ENCODE measurements at regions not wholly inside any gene's neighbourhood (a gene's known extent, or its start where the extent isn't known, plus 50 kb on each side); places are given as distances from the start of the nearest gene placed in this dataset.

- ATAC-seq = no peak
Observed at GRCh38 chr13:104246955-104247354, 1180.7 kb upstream of the SLC10A2 start.

GRCh38 chr13:104206450-104207044 is 1140.3 kb upstream of the SLC10A2 start:
- H3K27me3 ChIP-seq = no peaks in the 10 kb centered on the region
- H3K4me1 ChIP-seq = no peaks in the 10 kb centered on the region
- no peak overlapping the region for H3K4me3 ChIP-seq
- ATAC-seq = no peak
- H3K27ac ChIP-seq = no peak overlapping the region
- no peaks in the 10 kb centered on the region for H3K36me3 ChIP-seq
- TF ChIP-seq EP300 (IDR thresholded peaks at IDR 0.05) (no peak), CTCF (IDR thresholded peaks at IDR 0.05) (no peak), POLR2A (IDR thresholded peaks at IDR 0.05) (no peak), POLR2AphosphoS5 (IDR thresholded peaks at IDR 0.05) (no peak)
- 82 to 95% methylated on average over 6 of the region's 6 CpGs for WGBS, 2 donors (ENCODE audit: low coverage in 1 of 2)
- H3K9me3 ChIP-seq = no peaks in the 10 kb centered on the region

More at GRCh38 chr13:104246955-104247354, 1180.7 kb upstream of the SLC10A2 start:
- no peak overlapping the region for H3K27ac ChIP-seq
- no peak overlapping the region for H3K4me3 ChIP-seq
- H3K9me3 ChIP-seq = no peaks in the 10 kb centered on the region
- H3K36me3 ChIP-seq = no peaks in the 10 kb centered on the region
- no peak for TF ChIP-seq EP300 (IDR thresholded peaks at IDR 0.05)
- no peak for TF ChIP-seq CTCF (IDR thresholded peaks at IDR 0.05)
- no peak for TF ChIP-seq POLR2A (IDR thresholded peaks at IDR 0.05)
- TF ChIP-seq POLR2AphosphoS5 (IDR thresholded peaks at IDR 0.05) = no peak
- no peaks in the 10 kb centered on the region for H3K4me1 ChIP-seq
- no peaks in the 10 kb centered on the region for H3K27me3 ChIP-seq

GRCh38 chr13:104204177-104204576 is 1138.0 kb upstream of the SLC10A2 start:
- Histone ChIP-seq H3K36me3 (no peaks in the 10 kb centered on the region), H3K4me1 (no peaks in the 10 kb centered on the region), H3K4me3 (no peak overlapping the region), H3K27ac (no peak overlapping the region), H3K27me3 (no peaks in the 10 kb centered on the region), H3K9me3 (no peaks in the 10 kb centered on the region)
- no peak for ATAC-seq
- no peak for TF ChIP-seq POLR2A (IDR thresholded peaks at IDR 0.05)
- no peak for TF ChIP-seq POLR2AphosphoS5 (IDR thresholded peaks at IDR 0.05)
- TF ChIP-seq CTCF (IDR thresholded peaks at IDR 0.05) = no peak
- TF ChIP-seq EP300 (IDR thresholded peaks at IDR 0.05) = no peak
- 94% methylated on average over 2 of the region's 2 CpGs; no CpG with 5 or more reads in 1 of the 2 donors for WGBS, 2 donors (ENCODE audit: low coverage in 1 of 2)

DNA sequence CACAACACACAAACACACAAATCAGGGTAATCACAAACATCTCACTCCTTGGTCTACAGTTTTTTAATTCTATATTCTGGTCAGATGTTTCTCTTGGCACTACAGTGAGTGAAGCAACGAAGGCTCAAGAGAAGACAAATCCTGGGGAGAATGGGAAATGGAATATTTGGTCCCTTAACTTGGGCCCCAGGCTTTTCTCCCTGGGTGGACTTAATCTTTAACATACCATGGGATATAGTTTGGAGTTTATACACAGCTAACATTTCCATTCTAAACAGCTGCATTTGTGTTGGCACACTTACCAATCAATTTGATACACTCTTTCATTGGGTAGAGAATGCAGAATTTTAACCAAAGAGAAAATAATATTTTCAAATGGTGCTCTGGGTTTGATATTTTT is 1132.6 kb upstream of the SLC10A2 start:
- ATAC-seq = no peak
- no peaks in the 10 kb centered on the region for H3K9me3 ChIP-seq
- H3K27ac ChIP-seq = no peak overlapping the region
- H3K4me1 ChIP-seq = no peaks in the 10 kb centered on the region
- TF ChIP-seq POLR2A (IDR thresholded peaks at IDR 0.05) (no peak), POLR2AphosphoS5 (IDR thresholded peaks at IDR 0.05) (no peak), EP300 (IDR thresholded peaks at IDR 0.05) (no peak), CTCF (IDR thresholded peaks at IDR 0.05) (no peak)
- WGBS, 2 donors (ENCODE audit: low coverage in 1 of 2) = 64 to 80% methylated on average over 1 of the region's 1 CpG
- H3K27me3 ChIP-seq = no peaks in the 10 kb centered on the region
- no peaks in the 10 kb centered on the region for H3K36me3 ChIP-seq
- no peak overlapping the region for H3K4me3 ChIP-seq

GRCh38 chr13:104196611-104197010 is 1130.4 kb upstream of the SLC10A2 start:
- 62 to 90% methylated on average over 1 to 5 of the region's 5 CpGs for WGBS, 2 donors (ENCODE audit: low coverage in 1 of 2)
- Histone ChIP-seq H3K9me3 (no peaks in the 10 kb centered on the region), H3K27ac (no peak overlapping the region), H3K4me3 (no peak overlapping the region), H3K36me3 (no peaks in the 10 kb centered on the region), H3K27me3 (no peaks in the 10 kb centered on the region), H3K4me1 (no peaks in the 10 kb centered on the region)
- no peak for ATAC-seq
- TF ChIP-seq CTCF (IDR thresholded peaks at IDR 0.05) (no peak), POLR2AphosphoS5 (IDR thresholded peaks at IDR 0.05) (no peak), POLR2A (IDR thresholded peaks at IDR 0.05) (no peak), EP300 (IDR thresholded peaks at IDR 0.05) (no peak)

Data from gastroesophageal sphincter (tissue), 4 donors.